IPS DF 19.7 (cell line): ENCODE measurements at regions not wholly inside any gene's neighbourhood (a gene's known extent, or its start where the extent isn't known, plus 50 kb on each side); places are given as distances from the start of the nearest gene placed in this dataset.

Experiments
- DNase-seq: peaks from one replicate; pipeline ENCODE4 v3.0.0-alpha.2; 2013; ENCODE audit warnings: low read depth, low spot score

DNA sequence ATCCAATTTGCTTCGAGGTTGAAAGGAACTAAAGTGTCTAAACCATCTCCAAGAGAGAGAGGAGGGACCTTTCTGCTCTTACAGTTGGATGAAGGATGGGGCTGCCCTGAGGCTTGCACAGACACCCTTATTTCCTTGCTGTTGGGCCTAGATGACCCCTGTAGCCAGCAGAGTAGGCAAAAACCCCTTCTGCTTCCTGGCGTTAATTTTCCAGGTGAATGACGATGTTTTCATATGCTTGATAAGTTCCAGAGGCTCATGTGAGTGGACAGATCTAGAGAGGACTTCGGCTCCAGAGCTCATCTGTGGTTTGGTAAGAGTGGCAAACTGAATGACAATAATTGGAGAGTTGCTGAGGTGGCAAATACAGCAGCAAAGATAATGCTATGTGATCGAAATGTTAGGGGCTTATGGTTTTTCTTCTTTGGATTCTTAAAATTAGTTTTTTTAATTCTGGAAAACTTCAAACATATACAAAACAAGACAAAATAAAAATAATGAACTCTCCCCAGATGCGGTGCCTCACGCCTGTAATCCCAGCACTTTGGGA, 98.6 kb upstream of the MAP4K3 start:
- no peak for DNase-seq

DNA sequence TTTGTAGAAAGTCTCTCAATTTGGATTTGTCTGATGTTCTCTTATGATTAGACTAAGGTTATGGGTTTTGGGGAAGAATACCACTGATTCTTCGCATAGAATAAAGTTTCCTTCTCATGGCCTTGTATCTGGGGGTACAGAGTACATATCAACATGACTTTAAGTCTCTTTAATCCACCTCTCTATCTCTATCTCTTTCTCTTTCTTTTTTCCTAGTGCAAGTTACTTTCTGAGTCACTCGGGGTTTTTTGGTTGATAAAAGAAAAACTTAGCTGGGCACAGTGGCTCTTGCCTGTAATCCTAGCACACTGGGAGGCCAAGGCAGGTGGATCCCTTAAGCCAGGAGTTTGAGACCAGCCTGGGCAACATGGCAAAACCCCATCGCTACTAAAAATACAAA, 100.1 kb upstream of the MAP4K3 start:
- no peak for DNase-seq

DNA sequence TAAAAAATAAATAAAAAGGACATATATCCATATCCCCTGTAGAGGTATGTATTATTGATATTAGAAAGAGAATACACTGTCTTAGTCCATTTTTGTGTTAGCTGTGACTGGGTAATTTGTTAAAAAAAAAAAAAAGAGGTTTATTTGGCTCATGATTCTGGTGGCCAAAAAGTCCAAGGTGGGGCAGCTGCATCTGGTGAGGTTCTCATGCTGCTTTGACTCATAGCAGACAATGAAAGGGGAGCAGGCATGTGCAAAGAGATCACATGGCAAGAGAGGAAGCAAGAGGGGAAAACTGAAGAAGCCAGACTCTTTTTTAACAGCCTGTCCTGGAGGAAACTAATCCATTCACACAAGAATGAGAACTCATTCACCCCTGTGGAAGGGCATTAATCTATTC, 101.6 kb upstream of the MAP4K3 start:
- DNase-seq = no peak

DNA sequence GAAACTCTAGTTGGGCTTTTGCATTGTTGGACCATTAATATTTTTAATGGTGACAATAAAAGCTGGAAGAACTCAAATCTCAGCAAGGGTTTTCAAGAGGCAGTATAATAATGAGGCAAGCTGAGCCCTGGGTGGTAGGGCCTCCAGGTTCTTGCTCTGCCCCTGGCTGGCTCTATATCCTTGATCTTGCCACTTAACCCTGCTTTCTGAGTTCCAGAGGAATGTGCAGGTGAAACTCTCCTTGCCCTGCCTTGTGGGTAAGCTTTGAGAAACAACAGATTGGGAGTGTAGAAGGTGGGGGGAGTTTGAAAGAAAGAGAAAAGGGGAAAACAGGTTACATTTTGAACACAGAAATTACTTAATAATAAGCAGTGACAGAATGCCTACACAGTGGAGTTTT, 103.3 kb upstream of the MAP4K3 start:
- no peak for DNase-seq

DNA sequence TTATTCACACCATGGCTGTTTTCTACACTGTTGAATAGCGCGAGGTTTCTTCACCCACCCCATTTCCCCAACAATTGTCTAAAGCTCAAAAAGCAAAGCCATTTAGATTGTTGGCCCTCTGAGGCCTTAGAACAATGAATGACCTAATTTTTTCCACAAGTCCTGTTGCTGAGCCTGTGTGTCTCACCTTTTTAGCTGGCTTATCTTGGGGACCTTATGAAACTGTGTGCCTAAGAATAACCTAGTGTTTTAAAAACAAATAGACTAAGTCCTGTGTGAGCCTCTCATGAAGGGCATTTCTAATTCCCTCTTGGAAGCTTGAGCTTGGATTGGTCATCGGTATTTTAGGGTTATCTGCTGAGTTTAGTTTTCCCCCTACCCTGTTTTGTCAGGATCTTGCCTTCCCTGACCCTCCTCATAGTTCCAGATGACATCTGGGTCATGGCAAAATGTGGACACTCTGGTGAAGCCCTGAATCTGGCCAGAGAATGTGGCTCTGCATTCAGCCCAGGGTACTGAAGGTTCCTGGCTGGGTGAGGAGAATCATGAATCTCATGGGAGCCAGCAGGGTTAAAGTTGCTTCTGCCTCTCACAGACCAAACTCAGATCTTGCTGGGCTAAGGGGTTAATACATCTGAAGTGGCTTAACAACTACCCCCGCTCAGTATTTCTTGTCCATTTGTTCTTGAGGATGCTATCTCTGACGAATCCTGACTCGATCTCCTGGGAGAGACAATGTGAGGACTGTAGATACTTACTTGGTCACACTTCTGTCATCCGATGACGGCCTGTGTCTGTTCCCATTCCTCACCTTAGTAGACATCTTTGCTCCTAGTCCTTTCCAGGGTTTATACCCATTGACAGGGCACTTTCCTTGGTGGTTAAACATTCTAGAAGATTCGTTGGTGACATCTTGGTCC, 104.2 kb upstream of the MAP4K3 start:
- no peak for DNase-seq

DNA sequence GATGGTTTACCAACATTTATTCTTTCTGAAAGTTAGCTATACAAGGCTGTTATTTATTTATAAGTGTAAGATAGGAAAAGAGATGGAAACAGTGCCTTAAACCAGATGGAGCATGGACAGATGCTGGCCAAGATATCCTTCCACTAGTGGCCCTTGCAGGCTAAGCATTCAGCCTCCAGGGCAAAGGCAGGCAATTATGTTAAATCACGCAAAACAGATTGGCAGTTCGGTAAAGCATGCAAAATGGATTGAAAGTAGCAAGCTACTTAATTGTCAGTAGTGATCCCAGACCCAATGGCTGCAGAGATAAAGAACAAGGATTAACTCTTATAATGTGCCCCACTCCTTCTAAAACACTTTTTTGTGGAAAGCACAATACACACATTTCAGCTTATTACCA, 105.4 kb upstream of the MAP4K3 start:
- no peak for DNase-seq

DNA sequence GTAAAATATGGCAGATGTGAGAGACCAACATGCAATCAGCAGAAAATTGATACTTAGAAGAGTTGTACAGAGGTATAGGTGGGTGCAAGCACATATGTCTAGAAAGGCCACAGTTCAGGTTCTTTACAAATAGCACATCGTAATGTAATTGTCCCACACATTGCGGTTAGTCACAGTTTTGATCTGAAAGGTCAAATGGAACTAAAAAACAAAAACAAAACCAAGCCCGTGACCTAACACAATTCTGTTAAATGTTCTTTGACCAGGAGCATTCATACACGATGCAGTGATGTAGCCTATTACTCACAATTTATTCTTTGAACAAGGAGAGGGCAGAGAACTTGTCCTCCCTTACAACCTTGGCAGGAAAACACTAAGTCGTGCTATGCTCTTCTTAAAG, 108.9 kb upstream of the MAP4K3 start:
- DNase-seq = no peak

DNA sequence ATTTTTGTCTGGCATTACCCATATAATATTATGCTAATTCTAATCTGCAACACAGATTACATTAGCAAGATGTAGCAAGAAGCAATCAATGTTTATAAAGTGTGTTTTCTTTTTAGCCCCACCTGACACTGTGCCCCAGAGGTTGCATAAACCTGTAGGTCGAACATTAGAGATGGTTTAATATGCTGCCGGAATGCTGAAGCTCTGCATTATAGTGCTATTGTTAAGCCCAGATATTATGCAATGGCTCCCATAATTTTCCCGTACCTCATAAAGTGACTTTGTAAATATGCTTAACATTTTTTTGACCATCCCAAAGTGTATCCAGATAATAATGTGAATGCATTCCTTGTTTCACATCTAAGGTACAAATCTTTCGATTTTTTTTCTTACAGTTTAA, 109.3 kb upstream of the MAP4K3 start:
- no peak for DNase-seq

DNA sequence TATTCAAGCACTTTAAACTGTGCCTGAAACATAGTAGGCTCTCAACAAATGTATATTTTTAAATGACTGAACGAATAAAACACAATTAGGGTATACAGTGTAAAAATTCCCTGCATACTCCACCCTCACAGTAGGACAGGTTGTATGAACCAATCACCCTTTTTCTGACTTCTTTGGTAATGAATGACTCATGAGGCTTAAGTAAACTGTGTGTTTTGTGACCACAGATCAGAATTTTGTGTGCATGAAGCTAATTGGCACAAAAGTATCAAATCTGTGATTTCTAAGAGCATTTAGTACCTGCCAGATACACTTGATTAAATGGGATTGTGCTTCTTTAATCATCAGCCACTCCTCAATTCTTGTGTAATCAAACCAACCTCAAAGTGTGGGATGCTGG, 109.9 kb upstream of the MAP4K3 start:
- no peak for DNase-seq

DNA sequence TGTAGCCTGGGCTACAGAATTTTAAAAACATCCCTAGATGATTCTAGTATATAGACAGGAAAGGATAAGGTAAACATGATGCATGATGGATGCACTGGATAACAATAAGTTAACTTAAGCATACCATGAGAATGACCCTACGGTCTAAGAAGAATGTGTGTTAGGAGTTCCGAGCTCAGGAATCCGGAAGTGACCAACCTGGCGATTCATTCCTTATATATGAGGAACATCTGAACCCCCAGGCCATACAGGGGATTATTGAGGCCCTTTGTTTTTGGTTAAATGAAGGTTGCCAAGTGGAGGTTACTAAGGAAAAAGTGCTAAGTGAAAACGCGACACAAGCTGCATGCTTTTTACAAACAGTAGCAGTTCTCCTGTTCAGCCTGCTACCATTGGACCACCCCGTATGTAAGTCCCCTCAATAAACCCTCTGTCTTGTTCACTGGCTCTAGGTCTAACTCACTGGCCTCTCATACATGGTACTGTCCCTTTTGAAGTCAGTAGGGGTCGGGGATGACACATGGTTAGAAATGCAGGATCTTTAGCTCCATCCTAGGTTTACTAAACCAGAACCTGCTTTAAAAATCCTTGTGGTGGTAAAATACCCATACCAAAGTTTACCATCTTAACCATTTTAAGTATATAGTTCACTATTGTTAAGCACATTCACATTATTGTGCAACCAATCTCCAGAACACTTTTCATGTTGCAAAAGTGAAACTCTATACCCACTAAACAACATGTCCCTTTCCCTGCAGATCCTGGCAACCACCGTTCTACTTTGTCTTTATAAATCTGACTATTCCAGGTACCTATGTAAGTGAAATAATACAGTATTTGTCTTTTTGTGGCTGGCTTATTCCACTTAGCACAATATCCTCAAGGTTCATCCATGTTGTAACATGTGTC, 111.0 kb upstream of the MAP4K3 start:
- no peak for DNase-seq

DNA sequence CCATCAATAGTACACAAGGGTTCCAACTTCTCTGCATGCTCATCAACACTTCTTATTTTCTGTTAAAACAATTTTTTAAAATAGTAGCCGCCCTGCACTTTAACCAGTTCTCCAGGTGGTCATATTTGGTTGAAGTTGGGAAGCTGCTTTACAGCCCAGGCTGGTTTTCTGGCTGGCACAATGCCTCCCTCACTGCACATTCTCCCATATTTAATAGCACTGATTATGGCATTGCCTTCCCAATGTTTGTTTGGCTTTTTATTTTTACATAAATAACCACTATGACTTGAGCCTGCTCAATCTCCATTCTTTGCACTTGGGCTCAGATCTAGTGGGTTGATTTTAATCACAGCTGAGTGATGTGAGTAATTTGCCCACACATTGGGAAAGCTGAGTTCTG, 111.9 kb upstream of the MAP4K3 start:
- no peak for DNase-seq

DNA sequence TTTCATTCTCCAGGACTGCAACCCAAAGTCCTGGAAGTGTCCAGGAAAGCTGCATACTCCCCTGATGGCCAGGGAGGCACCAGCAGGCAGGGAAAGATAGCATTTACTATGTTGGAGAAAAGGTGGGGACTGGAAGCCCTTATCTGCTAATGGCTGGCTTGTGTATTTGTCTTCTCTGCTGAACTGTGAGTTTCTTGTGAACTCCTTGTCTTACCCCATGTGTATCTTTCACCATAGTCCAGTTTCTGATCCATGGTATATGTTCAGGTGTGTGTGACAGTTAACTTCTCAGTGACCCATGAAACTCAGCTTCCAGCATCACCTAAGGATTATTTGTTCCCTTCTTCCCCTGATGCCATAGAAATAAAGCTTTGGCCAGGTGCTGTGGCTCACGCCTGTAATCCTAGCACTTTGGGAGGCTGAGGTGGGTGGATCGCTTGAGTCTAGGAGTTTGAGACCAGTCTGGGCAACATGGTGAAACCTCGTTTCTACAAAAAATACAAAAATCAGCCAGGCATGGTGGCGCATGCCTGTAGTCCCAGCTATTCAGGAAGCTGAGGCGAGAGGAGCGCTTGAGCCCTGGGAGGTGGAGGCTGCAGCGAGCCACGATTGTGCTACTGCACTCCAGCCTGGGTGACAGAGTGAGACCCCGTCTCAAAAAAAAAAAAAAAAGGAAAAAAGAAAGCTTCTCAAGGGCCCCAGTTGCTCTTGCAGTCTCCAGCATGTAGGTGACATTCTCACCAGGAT, 112.8 kb upstream of the MAP4K3 start:
- DNase-seq = no peak

DNA sequence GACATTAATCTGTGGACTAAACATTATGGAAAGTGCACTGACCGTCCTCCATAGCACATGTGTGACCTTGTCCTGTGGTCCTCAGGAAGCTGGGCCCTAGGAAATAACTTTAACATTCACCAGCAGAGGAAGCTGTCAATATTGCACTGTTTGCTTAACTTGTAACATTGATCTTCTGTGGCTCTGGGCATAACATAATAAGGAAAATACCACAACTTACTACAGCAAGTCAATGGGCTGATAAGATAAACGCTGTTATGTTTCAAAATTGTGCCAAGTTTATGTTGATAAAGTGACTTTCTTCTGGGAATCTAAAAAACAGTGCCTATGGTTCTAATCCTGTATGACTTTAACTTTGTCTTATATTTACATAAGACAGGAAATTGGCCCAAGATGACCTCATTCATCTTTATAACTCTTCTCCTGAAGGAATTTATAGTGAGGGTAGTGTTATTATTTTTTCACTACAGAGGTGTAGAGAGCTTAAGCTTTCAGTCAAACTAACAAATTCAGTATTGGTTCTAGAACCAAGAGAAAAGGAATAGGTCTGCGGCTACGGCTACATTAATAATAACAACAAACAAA, 113.7 kb upstream of the MAP4K3 start:
- no peak for DNase-seq

DNA sequence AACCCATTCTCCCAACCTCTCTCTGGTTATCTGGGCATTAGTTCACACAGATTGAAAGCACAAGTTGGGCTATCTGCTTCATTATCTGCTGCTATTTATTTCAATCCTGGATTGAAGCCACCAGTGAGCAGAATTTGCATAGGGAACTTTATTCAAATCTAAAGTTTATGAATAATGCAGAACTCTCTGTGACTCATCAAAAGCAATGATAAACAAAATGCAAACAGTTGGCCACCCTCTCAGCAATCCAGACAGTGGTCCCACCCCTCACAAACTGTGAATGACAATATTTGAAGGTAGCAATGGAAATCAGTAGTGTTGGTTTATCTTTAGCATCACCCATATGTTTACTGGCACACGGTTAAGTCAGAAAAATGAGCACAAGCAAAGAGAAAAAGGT, 106.8 kb upstream of the TMEM178A start:
- no peak for DNase-seq

DNA sequence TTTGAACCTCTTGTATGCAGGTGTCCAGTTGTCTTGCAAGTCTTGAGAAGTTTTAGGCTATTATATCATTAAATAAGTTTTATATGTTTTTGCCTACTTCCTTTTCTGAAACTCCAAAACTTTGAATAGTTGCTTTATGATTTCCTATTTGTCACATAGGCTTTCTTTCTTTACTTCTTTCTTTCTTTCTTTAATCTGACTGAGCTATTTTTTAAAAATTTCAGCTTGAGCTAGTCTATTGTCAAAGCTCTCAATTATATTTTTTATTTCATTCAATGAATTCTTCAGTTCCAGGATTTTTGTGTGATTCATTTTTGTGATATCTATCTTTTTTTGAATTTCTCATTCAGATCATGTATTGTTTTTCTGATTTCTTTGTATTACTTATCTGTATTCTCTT, 102.1 kb upstream of the TMEM178A start:
- DNase-seq = no peak

DNA sequence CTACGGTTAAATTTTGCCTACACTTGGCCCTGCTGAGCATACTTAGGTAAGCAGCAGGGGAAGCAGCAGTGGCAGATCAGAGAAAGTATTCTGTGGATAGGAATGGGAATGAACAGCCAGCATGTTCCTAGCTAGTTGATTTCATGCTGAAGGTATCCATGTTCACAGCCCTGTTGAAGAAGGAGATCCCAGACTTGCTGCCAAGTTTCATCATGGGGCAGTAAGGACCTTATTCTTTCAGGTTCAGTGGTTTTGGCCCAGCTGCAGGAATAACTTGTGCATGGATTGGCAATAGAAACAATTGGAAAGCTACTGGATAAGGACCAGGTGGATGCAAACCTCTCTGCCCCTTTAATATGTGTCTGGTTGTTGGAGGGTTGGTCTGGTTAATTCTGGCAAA, 98.2 kb upstream of the TMEM178A start:
- DNase-seq = no peak

DNA sequence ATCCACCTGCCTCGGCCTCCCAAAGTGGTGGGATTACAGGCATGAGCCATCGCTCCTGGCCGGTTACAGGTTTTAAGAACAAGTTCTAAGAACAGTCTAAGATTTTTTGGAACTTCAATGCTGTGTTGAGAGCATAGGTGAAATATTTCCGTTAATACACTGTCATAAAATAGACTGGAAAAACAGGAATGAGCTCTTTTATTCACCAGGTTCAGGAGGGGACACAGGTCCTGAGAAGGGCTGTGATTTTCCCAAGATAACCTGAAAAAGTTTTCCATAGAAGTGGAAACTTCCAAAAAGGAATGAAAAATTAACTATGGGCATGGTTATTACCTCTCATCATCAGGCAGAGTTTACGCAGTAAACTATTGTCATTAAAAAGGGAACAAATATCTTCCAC, 97.6 kb upstream of the TMEM178A start:
- DNase-seq = no peak

DNA sequence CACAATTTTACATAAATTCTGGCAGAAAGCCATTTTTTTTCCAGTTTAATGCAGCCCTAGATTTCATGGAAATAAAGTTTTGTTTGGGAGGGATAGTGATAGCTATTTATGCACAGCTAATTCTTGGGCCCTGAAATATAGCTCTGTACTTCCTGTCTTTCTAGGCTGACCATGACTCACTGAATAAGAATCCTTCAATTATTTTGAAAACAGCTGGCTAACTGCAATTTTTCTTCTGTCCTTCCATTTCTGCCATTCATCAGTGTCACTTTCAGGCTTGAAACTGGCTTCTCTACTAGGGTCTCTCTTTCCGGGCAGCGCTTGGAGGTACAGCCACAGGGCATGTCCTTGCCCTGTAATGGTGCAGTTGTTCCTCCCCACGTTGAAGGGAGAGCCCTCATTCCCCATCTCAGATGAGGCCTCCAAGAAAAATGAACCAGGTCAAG, 97.1 kb upstream of the TMEM178A start:
- no peak for DNase-seq

DNA sequence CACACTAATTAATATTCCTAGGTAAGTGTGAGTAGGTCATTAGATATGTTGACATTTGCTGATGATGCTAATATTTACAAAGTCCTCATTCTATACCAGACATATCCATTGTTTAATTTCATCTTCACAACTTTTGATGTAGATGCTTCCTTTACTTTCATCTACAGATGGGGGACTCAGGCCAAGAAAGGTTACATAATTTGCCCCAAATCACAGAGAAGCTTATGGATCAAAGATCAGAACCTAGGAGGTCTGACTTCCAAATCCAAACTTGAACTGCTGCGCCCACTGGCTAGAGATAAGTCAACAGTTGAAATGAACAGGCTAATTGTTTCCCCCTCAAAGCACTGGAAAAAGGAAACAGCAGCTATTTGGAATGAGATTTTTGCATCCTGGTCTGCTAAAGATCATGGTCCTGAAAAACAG, 95.6 kb upstream of the TMEM178A start:
- DNase-seq = no peak

DNA sequence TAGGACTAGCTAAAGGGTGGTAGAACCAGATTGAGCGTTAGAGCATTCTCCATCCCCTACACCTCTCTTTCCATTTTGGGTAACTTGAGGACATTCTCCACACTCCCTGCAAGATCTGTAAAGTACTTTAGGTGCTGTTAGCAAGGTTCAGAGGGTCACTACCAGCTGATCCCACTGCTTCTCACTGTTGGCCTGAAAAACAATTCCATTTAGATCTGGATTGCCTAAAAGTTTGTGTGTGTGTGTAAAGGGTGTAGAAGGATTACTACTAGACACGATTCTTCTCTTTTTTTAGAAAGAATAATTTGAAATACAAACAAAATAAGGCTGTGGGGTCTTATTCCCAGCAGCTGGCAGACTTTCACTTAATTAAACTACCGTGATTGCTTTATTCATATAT, 95.1 kb upstream of the TMEM178A start:
- no peak for DNase-seq

DNA sequence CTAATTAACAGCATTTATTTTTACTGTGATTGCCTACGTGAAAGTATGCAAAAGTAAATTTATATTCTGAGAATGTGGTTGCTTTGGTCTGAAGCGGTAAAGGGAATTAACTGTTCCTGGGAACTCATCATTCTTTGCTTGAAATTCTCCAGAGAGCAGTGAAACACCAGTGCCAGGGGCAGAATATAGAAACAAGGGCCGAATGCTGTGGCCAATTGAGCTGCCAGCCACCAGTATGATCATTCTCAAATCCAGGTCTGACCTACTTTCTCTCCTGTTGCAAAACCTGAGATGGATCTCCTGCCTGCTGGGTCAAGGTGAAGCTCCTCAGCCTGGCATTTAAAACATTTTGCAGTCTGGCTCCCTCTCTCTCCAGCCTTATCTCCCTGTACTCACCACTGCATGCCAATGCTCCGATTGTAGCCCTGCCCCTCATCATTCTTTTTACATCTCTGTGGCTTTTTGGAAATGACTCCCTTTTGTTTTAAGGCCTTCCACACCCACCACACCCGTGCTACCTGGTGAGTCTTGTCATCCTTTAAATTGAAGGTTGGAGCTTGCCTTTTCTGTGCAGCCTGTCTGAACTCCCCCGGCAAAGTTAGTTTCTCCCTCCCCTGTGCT, 94.5 kb upstream of the TMEM178A start:
- no peak for DNase-seq
